CD4-positive, alpha-beta T cell (primary cell): ENCODE measurements at regions not wholly inside any gene's neighbourhood (a gene's known extent, or its start where the extent isn't known, plus 50 kb on each side); places are given as distances from the start of the nearest gene placed in this dataset.

ENCODE experiments used
- ATAC-seq: fragments of 200-7000 bp; cut with Tn5 transposase; one replicate; pipeline ENCODE4 v1.10.0; 2022; ENCODE audit warnings: mild to moderate bottlenecking; ENCODE audit not compliant: poor library complexity
- CTCF ChIA-PET: fragments of 350-600 bp; sonication (Branson Sonifier 250); formaldehyde crosslinking; loops from one replicate; lab custom pipeline; 2021; ENCODE audit warnings: antibody characterized with exemption, inconsistent platforms; lab: Charles Lee
- POLR2A ChIA-PET: fragments of 350-600 bp; sonication (Branson Sonifier 250); formaldehyde crosslinking; loops from one replicate; lab custom pipeline; 2021; ENCODE audit warnings: antibody characterized with exemption, inconsistent platforms; lab: Charles Lee
- DNase-seq, 14 experiments: peaks; one replicate each; pipeline ENCODE4 v3.0.0-alpha.2; 2013 to 2020; ENCODE audit warnings: mixed read lengths in 2 of 14
- H3K27ac ChIP-seq, 2 donors: one replicate each; pipeline versions ENCODE4 v1.5.1 to v1.7.0; 2013; ENCODE audit warnings: low read length in 2 of 2, low read depth in 1 of 2, mild to moderate bottlenecking in 1 of 2
- H3K27me3 ChIP-seq, 2 experiments: 1 replicate in 1 of 2; 2 replicates in 1 of 2; pipeline versions ENCODE4 v1.6.1 to v1.7.0; 2013; ENCODE audit warnings: low read length in 2 of 2, control low read depth in 1 of 2, mild to moderate bottlenecking in 1 of 2, moderate library complexity in 1 of 2; ENCODE audit not compliant: insufficient read depth in 2 of 2, control insufficient read depth in 1 of 2
- H3K36me3 ChIP-seq: one replicate; pipeline ENCODE4 v1.6.1; 2013; ENCODE audit warnings: low read length, control low read depth; ENCODE audit not compliant: insufficient read depth
- H3K4me1 ChIP-seq: one replicate; pipeline ENCODE4 v1.6.1; 2013; ENCODE audit warnings: low read length, control low read depth; ENCODE audit not compliant: insufficient read depth
- H3K4me3 ChIP-seq: one replicate; pipeline ENCODE4 v1.5.1; 2013; ENCODE audit warnings: mild to moderate bottlenecking, low read length, moderate library complexity
- H3K9me3 ChIP-seq, 2 experiments: 1 replicate in 1 of 2; 2 replicates in 1 of 2; pipeline versions ENCODE4 v1.6.1 to v1.7.0; 2013; ENCODE audit warnings: low read length in 2 of 2, mild to moderate bottlenecking in 2 of 2, control low read depth in 1 of 2, moderate library complexity in 1 of 2; ENCODE audit not compliant: control insufficient read depth in 1 of 2, insufficient read depth in 1 of 2
- H3K27ac Mint-ChIP-seq: one replicate; pipeline ENCODE4 v1.8.0; 2020; ENCODE audit warnings: mixed read lengths
- H3K27me3 Mint-ChIP-seq: one replicate; pipeline ENCODE4 v1.8.0; 2021; ENCODE audit warnings: mixed read lengths
- H3K36me3 Mint-ChIP-seq: one replicate; pipeline ENCODE4 v1.8.0; 2021; ENCODE audit warnings: low read depth, mixed read lengths
- H3K4me1 Mint-ChIP-seq: one replicate; pipeline ENCODE4 v1.8.0; 2021; ENCODE audit warnings: low read depth, mixed read lengths
- H3K4me3 Mint-ChIP-seq: one replicate; pipeline ENCODE4 v1.8.0; 2020; ENCODE audit warnings: mild to moderate bottlenecking, mixed read lengths
- H3K9me3 Mint-ChIP-seq: one replicate; pipeline ENCODE4 v1.8.0; 2020; ENCODE audit warnings: mixed read lengths
- intact Hi-C, 2 experiments: fragments of 100-400 bp; cut with DNase I in 1 of 2; cut with micrococcal nuclease in 1 of 2; formaldehyde crosslinking; loops; one replicate each; pipeline versions ENCODE4 v1.15.1 to v1.9.0; 2023 to 2025; cut with DNase I, micrococcal nuclease
- TF ChIP-seq, protein P1 (sequence below): fragments of 200-600 bp; IDR thresholded peaks from one replicate; pipeline ENCODE4 v1.8.0; 2022; ENCODE audit warnings: antibody characterized with exemption, mild to moderate bottlenecking

DNA sequence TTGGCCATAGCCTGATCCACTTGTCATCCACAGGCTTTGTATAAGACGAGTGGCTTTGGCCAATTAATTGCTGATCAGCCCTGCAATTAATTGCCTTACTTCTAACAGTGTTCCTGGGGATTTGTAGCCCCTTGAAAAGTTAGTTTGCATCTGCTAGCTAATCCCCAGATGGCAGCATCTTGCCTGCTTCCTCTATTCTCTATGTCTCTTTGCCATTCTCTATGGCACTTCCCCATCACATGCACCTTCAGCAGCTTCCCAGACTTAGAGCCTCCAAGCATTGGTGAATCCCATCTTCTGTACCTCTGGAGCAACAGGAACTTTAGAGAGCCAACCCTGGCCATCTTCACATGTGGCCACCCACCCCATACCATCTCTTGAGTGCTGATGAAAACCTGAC, 197.0 kb upstream of the DMAC1 start:
- Histone ChIP-seq H3K27ac (no peak overlapping the region), H3K9me3 (no peaks in the 10 kb centered on the region), H3K27me3 (no peaks in the 10 kb centered on the region), H3K36me3 (no peaks in the 10 kb centered on the region), H3K4me3 (no peak overlapping the region), H3K4me1 (no peaks in the 10 kb centered on the region)
- CTCF ChIA-PET = no interaction called here
- ATAC-seq = no peak
- Mint-ChIP-seq H3K36me3 (no peaks in the 10 kb centered on the region), H3K4me1 (no peaks in the 10 kb centered on the region), H3K4me3 (no peak overlapping the region), H3K9me3 (no peaks in the 10 kb centered on the region), H3K27ac (no peak overlapping the region), H3K27me3 (no peaks in the 10 kb centered on the region)
- no peak for DNase-seq
- intact Hi-C loops = no loop called here
- POLR2A ChIA-PET = no interaction called here
- TF ChIP-seq, protein P1, sequence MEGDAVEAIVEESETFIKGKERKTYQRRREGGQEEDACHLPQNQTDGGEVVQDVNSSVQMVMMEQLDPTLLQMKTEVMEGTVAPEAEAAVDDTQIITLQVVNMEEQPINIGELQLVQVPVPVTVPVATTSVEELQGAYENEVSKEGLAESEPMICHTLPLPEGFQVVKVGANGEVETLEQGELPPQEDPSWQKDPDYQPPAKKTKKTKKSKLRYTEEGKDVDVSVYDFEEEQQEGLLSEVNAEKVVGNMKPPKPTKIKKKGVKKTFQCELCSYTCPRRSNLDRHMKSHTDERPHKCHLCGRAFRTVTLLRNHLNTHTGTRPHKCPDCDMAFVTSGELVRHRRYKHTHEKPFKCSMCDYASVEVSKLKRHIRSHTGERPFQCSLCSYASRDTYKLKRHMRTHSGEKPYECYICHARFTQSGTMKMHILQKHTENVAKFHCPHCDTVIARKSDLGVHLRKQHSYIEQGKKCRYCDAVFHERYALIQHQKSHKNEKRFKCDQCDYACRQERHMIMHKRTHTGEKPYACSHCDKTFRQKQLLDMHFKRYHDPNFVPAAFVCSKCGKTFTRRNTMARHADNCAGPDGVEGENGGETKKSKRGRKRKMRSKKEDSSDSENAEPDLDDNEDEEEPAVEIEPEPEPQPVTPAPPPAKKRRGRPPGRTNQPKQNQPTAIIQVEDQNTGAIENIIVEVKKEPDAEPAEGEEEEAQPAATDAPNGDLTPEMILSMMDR = no peak

- POLR2A ChIA-PET = no interaction called here
- H3K27me3 Mint-ChIP-seq = no peaks in the 10 kb centered on the region
Observed at GRCh38 chr9:7988644-7989280, 189.2 kb upstream of the DMAC1 start.

DNA sequence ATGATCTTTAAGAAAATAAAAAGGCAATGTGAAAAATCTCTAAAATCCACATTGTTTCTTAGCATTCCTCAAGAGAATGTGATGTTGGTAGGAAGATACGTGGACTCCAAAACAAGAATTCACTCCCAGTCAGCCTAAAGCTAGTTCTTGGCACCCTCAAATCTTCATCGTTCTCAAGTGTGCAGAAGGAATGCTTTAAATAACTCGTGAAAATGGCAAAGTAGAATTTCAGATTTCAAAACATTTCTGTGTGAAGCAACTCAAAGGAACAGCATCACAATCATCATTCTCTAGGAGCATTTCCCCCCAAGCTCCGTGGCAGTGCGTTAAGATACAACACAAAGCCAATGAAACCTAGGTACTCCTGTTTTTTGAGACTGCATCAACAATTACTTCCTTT, 185.1 kb upstream of the DMAC1 start:
- Mint-ChIP-seq H3K9me3 (no peaks in the 10 kb centered on the region), H3K4me3 (no peak overlapping the region), H3K36me3 (no peaks in the 10 kb centered on the region), H3K27me3 (no peaks in the 10 kb centered on the region), H3K27ac (no peak overlapping the region), H3K4me1 (peaks cover 34% of the 10 kb centered on the region)
- no peaks in the 10 kb centered on the region for H3K27me3 ChIP-seq
- intact Hi-C loops = no loop called here
- H3K36me3 ChIP-seq = no peaks in the 10 kb centered on the region
- H3K9me3 ChIP-seq = no peaks in the 10 kb centered on the region
- ChIA-PET POLR2A (no interaction called here), CTCF (no interaction called here)
- H3K4me1 ChIP-seq = peaks cover 18% of the 10 kb centered on the region
- TF ChIP-seq, protein P1 = no peak
- H3K27ac ChIP-seq = no peak overlapping the region
- no peak overlapping the region for H3K4me3 ChIP-seq
- DNase-seq (no peak), ATAC-seq (no peak)

More at GRCh38 chr9:7988644-7989280, 189.2 kb upstream of the DMAC1 start:
- TF ChIP-seq, protein P1 = no peak
- ATAC-seq = no peak
- DNase-seq = no peak
- intact Hi-C loops = no loop called here
- Histone ChIP-seq H3K27ac (no peak overlapping the region), H3K4me1 (no peaks in the 10 kb centered on the region), H3K36me3 (no peaks in the 10 kb centered on the region), H3K4me3 (no peak overlapping the region), H3K9me3 (no peaks in the 10 kb centered on the region), H3K27me3 (no peaks in the 10 kb centered on the region)
- no peak overlapping the region for H3K4me3 Mint-ChIP-seq
- H3K9me3 Mint-ChIP-seq = no peaks in the 10 kb centered on the region
- CTCF ChIA-PET = no interaction called here
- H3K36me3 Mint-ChIP-seq = no peaks in the 10 kb centered on the region
- H3K27ac Mint-ChIP-seq = no peak overlapping the region
- H3K4me1 Mint-ChIP-seq = no peaks in the 10 kb centered on the region
